OCI-LY1 (cell line): ENCODE measurements at regions not wholly inside any gene's neighbourhood (a gene's known extent, or its start where the extent isn't known, plus 50 kb on each side); places are given as distances from the start of the nearest gene placed in this dataset.
"Not testable (repeated sequence)": the region's sequence is repeated elsewhere in the genome, so short reads cannot be mapped to it uniquely, and the experiment has no call there.

Experiments used
- H2AFZ ChIP-seq: fragments of 200-600 bp; sonication (generic), shearing (Covaris generic); 2 replicates; pipeline ENCODE4 v1.6.0; 2014; ENCODE audit warnings: antibody characterized with exemption, mild to moderate bottlenecking, low read length
- H3F3A ChIP-seq: fragments of 200-600 bp; sonication (generic), shearing (Covaris generic); 2 replicates; pipeline ENCODE4 v1.6.0; 2014; ENCODE audit warnings: mild to moderate bottlenecking, antibody characterized with exemption, low read length, moderate library complexity; ENCODE audit not compliant: insufficient read depth
- H3K27ac ChIP-seq: fragments of 200-600 bp; sonication (generic); 2 replicates; pipeline ENCODE4 v1.5.1; 2014; ENCODE audit warnings: low read length, mixed run types, mild to moderate bottlenecking, low read depth; ENCODE audit not compliant: poor library complexity, severe bottlenecking
- H3K27me3 ChIP-seq: fragments of 200-600 bp; sonication (generic); 2 replicates; pipeline ENCODE4 v1.6.0; 2014; ENCODE audit warnings: antibody characterized with exemption, mild to moderate bottlenecking, low read length, moderate library complexity; ENCODE audit not compliant: insufficient read depth
- H3K36me3 ChIP-seq: fragments of 200-600 bp; sonication (generic); 2 replicates; pipeline ENCODE4 v1.6.1; 2014; ENCODE audit warnings: mild to moderate bottlenecking, antibody characterized with exemption, low read length, moderate library complexity, mixed read lengths; ENCODE audit not compliant: insufficient read depth
- H3K4me1 ChIP-seq: fragments of 200-600 bp; sonication (generic); 2 replicates; pipeline ENCODE4 v1.5.1; 2014; ENCODE audit warnings: mild to moderate bottlenecking, low read length, moderate library complexity; ENCODE audit not compliant: insufficient read depth, severe bottlenecking
- H3K4me2 ChIP-seq: fragments of 200-600 bp; sonication (generic), shearing (Covaris generic); 2 replicates; pipeline ENCODE4 v1.6.1; 2014; ENCODE audit warnings: low read length
- H3K4me3 ChIP-seq: fragments of 200-600 bp; sonication (generic); 2 replicates; pipeline ENCODE4 v1.5.1; 2014; ENCODE audit warnings: low read length, low read depth, mild to moderate bottlenecking, mixed read lengths; ENCODE audit not compliant: poor library complexity, severe bottlenecking
- H3K79me2 ChIP-seq: fragments of 200-600 bp; shearing (Covaris generic); 2 replicates; pipeline ENCODE4 v1.6.1; 2016; ENCODE audit warnings: mixed run types, low read length, mixed read lengths; ENCODE audit not compliant: insufficient read depth
- H3K9ac ChIP-seq: fragments of 200-600 bp; sonication (generic), shearing (Covaris generic); 2 replicates; pipeline ENCODE4 v1.6.1; 2014; ENCODE audit warnings: mild to moderate bottlenecking, low read length, mixed read lengths
- H3K9me2 ChIP-seq: fragments of 200-600 bp; sonication (generic), shearing (Covaris generic); 2 replicates; pipeline ENCODE4 v1.6.1; 2014; ENCODE audit warnings: low read depth, mild to moderate bottlenecking, low read length, mixed read lengths
- H3K9me3 ChIP-seq: fragments of 200-600 bp; shearing (Covaris generic); 2 replicates; pipeline ENCODE4 v1.6.1; 2014; ENCODE audit warnings: low read length, mixed read lengths
- H4K20me1 ChIP-seq: fragments of 200-600 bp; sonication (generic), shearing (Covaris generic); 2 replicates; pipeline ENCODE4 v1.6.0; 2016; ENCODE audit warnings: mild to moderate bottlenecking, low read length; ENCODE audit not compliant: insufficient read depth

- not testable (repeated sequence) for H3K79me2 ChIP-seq, H4K20me1 ChIP-seq, H3F3A ChIP-seq, H3K4me2 ChIP-seq, H3K4me3 ChIP-seq, H3K9me3 ChIP-seq, H2AFZ ChIP-seq, H3K27ac ChIP-seq, H3K4me1 ChIP-seq, H3K9ac ChIP-seq, H3K27me3 ChIP-seq, H3K36me3 ChIP-seq, H3K9me2 ChIP-seq
Observed at GRCh38 chr9:61864463-61864862, 674.6 kb downstream of the SPATA31A7 start.

DNA sequence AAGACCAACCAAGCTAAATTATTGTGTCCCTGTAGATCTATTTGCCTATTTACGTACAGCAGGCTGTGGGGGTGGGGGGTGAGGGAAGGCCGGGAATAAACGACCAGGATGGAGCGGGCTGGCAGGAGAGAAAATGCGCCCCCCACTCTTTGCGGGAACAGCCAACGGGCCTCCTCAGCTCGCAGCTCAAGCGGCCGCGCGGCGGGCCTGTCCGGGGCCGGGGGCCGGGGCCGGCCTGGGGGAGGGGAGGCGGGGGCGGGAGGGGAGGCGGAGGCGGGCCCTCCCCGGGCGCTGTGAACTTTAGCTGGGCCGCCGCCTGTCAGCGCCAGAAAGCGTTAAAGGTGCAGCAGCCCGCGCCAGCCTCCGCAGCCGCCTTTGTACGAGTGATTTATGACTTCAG is 679.1 kb downstream of the SPATA31A7 start:
- not testable (repeated sequence) for H2AFZ ChIP-seq, H4K20me1 ChIP-seq, H3K79me2 ChIP-seq, H3K27ac ChIP-seq, H3K9me2 ChIP-seq, H3K4me3 ChIP-seq, H3K27me3 ChIP-seq, H3F3A ChIP-seq, H3K36me3 ChIP-seq, H3K4me1 ChIP-seq, H3K4me2 ChIP-seq, H3K9me3 ChIP-seq, H3K9ac ChIP-seq

DNA sequence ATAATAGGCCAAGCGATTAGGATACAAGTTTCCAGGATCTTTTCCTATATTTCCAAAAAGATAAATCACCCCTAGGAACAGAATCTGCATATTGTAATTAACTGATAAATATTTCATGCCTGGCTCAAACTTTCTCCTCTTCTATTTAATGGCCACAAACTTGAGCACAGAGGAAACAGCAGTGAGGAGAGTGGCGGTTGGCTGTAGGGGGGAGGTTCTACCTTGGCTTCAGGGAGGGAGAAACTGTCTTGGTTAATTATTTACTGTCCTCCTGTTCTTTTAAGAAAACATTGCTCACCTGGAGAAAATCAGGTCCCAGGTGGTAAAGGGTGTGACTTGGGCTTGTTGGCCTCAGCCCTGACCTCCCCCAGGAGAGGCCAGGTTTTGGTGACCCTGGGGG is 682.5 kb downstream of the SPATA31A7 start:
- H3F3A ChIP-seq, H3K9me3 ChIP-seq, H3K36me3 ChIP-seq, H3K9ac ChIP-seq, H3K4me3 ChIP-seq, H3K27me3 ChIP-seq, H3K79me2 ChIP-seq, H4K20me1 ChIP-seq, H3K9me2 ChIP-seq, H2AFZ ChIP-seq, H3K4me2 ChIP-seq, H3K27ac ChIP-seq, H3K4me1 ChIP-seq: not testable (repeated sequence)
